ENCODE measurements at regions not wholly inside any gene's neighbourhood (a gene's known extent, or its start where the extent isn't known, plus 50 kb on each side); places are given as distances from the start of the nearest gene placed in this dataset.

- H3K9ac ChIP-seq (ENCODE audit: low read length) = no peak overlapping the region
- H3K4me1 ChIP-seq (ENCODE audit: control insufficient read depth, low read depth, low read length) = no peaks in the 10 kb centered on the region
- no peaks in the 10 kb centered on the region for H3K9me3 ChIP-seq (ENCODE audit: control insufficient read depth, low read depth, low read length)
- H3K4me3 ChIP-seq (ENCODE audit: low read length) = no peak overlapping the region
- H3K27me3 ChIP-seq (ENCODE audit: control insufficient read depth, insufficient read depth, low read length) = no peaks in the 10 kb centered on the region
- no peaks in the 10 kb centered on the region for H3K36me3 ChIP-seq (ENCODE audit: control insufficient read depth, low read depth, low read length)
- no peak overlapping the region for H3K27ac ChIP-seq (ENCODE audit: low read length)
Observed at GRCh38 chr13:38415233-38415632, 65.6 kb downstream of the UFM1 start.

- no peaks in the 10 kb centered on the region for H3K4me1 ChIP-seq (ENCODE audit: control insufficient read depth, low read depth, low read length)
- H3K9me3 ChIP-seq (ENCODE audit: control insufficient read depth, low read depth, low read length) = no peaks in the 10 kb centered on the region
- H3K4me3 ChIP-seq (ENCODE audit: low read length) = no peak overlapping the region
- no peaks in the 10 kb centered on the region for H3K27me3 ChIP-seq (ENCODE audit: control insufficient read depth, insufficient read depth, low read length)
- no peak overlapping the region for H3K27ac ChIP-seq (ENCODE audit: low read length)
- H3K9ac ChIP-seq (ENCODE audit: low read length) = no peak overlapping the region
- H3K36me3 ChIP-seq (ENCODE audit: control insufficient read depth, low read depth, low read length) = no peaks in the 10 kb centered on the region
Observed at GRCh38 chr13:38417241-38417640, 67.6 kb downstream of the UFM1 start.

- H3K4me1 ChIP-seq (ENCODE audit: control insufficient read depth, low read depth, low read length) = no peaks in the 10 kb centered on the region
- H3K36me3 ChIP-seq (ENCODE audit: control insufficient read depth, low read depth, low read length) = no peaks in the 10 kb centered on the region
- no peaks in the 10 kb centered on the region for H3K27me3 ChIP-seq (ENCODE audit: control insufficient read depth, insufficient read depth, low read length)
- H3K27ac ChIP-seq (ENCODE audit: low read length) = no peak overlapping the region
- no peak overlapping the region for H3K4me3 ChIP-seq (ENCODE audit: low read length)
- H3K9ac ChIP-seq (ENCODE audit: low read length) = no peak overlapping the region
- H3K9me3 ChIP-seq (ENCODE audit: control insufficient read depth, low read depth, low read length) = no peaks in the 10 kb centered on the region
Observed at GRCh38 chr13:38417727-38418126, 68.1 kb downstream of the UFM1 start.

- H3K4me3 ChIP-seq (ENCODE audit: low read length) = no peak overlapping the region
- no peaks in the 10 kb centered on the region for H3K4me1 ChIP-seq (ENCODE audit: control insufficient read depth, low read depth, low read length)
- no peak overlapping the region for H3K27ac ChIP-seq (ENCODE audit: low read length)
- no peak overlapping the region for H3K9ac ChIP-seq (ENCODE audit: low read length)
- H3K27me3 ChIP-seq (ENCODE audit: control insufficient read depth, insufficient read depth, low read length) = no peaks in the 10 kb centered on the region
- no peaks in the 10 kb centered on the region for H3K36me3 ChIP-seq (ENCODE audit: control insufficient read depth, low read depth, low read length)
- no peaks in the 10 kb centered on the region for H3K9me3 ChIP-seq (ENCODE audit: control insufficient read depth, low read depth, low read length)
Observed at GRCh38 chr13:38418286-38418685, 68.6 kb downstream of the UFM1 start.

- no peaks in the 10 kb centered on the region for H3K36me3 ChIP-seq (ENCODE audit: control insufficient read depth, low read depth, low read length)
- no peaks in the 10 kb centered on the region for H3K9me3 ChIP-seq (ENCODE audit: control insufficient read depth, low read depth, low read length)
- no peaks in the 10 kb centered on the region for H3K4me1 ChIP-seq (ENCODE audit: control insufficient read depth, low read depth, low read length)
- H3K27ac ChIP-seq (ENCODE audit: low read length) = no peak overlapping the region
- H3K4me3 ChIP-seq (ENCODE audit: low read length) = no peak overlapping the region
- no peak overlapping the region for H3K9ac ChIP-seq (ENCODE audit: low read length)
- H3K27me3 ChIP-seq (ENCODE audit: control insufficient read depth, insufficient read depth, low read length) = no peaks in the 10 kb centered on the region
Observed at GRCh38 chr13:38419312-38419873, 69.7 kb downstream of the UFM1 start.

- H3K27ac ChIP-seq (ENCODE audit: low read length) = no peak overlapping the region
- no peaks in the 10 kb centered on the region for H3K9me3 ChIP-seq (ENCODE audit: control insufficient read depth, low read depth, low read length)
- no peaks in the 10 kb centered on the region for H3K27me3 ChIP-seq (ENCODE audit: control insufficient read depth, insufficient read depth, low read length)
- no peak overlapping the region for H3K9ac ChIP-seq (ENCODE audit: low read length)
- H3K4me3 ChIP-seq (ENCODE audit: low read length) = no peak overlapping the region
- H3K36me3 ChIP-seq (ENCODE audit: control insufficient read depth, low read depth, low read length) = no peaks in the 10 kb centered on the region
- no peaks in the 10 kb centered on the region for H3K4me1 ChIP-seq (ENCODE audit: control insufficient read depth, low read depth, low read length)
Observed at GRCh38 chr13:38421590-38422560, 72.2 kb downstream of the UFM1 start.

GRCh38 chr13:38429916-38430315 lies 80.3 kb downstream of the UFM1 start:
- Histone ChIP-seq H3K9ac (ENCODE audit: low read length) (no peak overlapping the region), H3K4me3 (ENCODE audit: low read length) (no peak overlapping the region), H3K4me1 (ENCODE audit: control insufficient read depth, low read depth, low read length) (no peaks in the 10 kb centered on the region), H3K27me3 (ENCODE audit: control insufficient read depth, insufficient read depth, low read length) (no peaks in the 10 kb centered on the region), H3K36me3 (ENCODE audit: control insufficient read depth, low read depth, low read length) (no peaks in the 10 kb centered on the region), H3K27ac (ENCODE audit: low read length) (no peak overlapping the region), H3K9me3 (ENCODE audit: control insufficient read depth, low read depth, low read length) (no peaks in the 10 kb centered on the region)

GRCh38 chr13:38430796-38431195 lies 81.1 kb downstream of the UFM1 start:
- no peaks in the 10 kb centered on the region for H3K36me3 ChIP-seq (ENCODE audit: control insufficient read depth, low read depth, low read length)
- H3K27ac ChIP-seq (ENCODE audit: low read length) = no peak overlapping the region
- no peaks in the 10 kb centered on the region for H3K9me3 ChIP-seq (ENCODE audit: control insufficient read depth, low read depth, low read length)
- no peaks in the 10 kb centered on the region for H3K27me3 ChIP-seq (ENCODE audit: control insufficient read depth, insufficient read depth, low read length)
- H3K4me3 ChIP-seq (ENCODE audit: low read length) = no peak overlapping the region
- no peaks in the 10 kb centered on the region for H3K4me1 ChIP-seq (ENCODE audit: control insufficient read depth, low read depth, low read length)
- no peak overlapping the region for H3K9ac ChIP-seq (ENCODE audit: low read length)

GRCh38 chr13:38440666-38441065 lies 91.0 kb downstream of the UFM1 start:
- H3K4me1 ChIP-seq (ENCODE audit: control insufficient read depth, low read depth, low read length) = no peaks in the 10 kb centered on the region
- no peak overlapping the region for H3K4me3 ChIP-seq (ENCODE audit: low read length)
- no peaks in the 10 kb centered on the region for H3K9me3 ChIP-seq (ENCODE audit: control insufficient read depth, low read depth, low read length)
- H3K36me3 ChIP-seq (ENCODE audit: control insufficient read depth, low read depth, low read length) = no peaks in the 10 kb centered on the region
- no peak overlapping the region for H3K9ac ChIP-seq (ENCODE audit: low read length)
- H3K27me3 ChIP-seq (ENCODE audit: control insufficient read depth, insufficient read depth, low read length) = no peaks in the 10 kb centered on the region
- no peak overlapping the region for H3K27ac ChIP-seq (ENCODE audit: low read length)

- H3K27me3 ChIP-seq (ENCODE audit: control insufficient read depth, insufficient read depth, low read length) = no peaks in the 10 kb centered on the region
Observed at GRCh38 chr13:38444904-38445303, 95.3 kb downstream of the UFM1 start.

GRCh38 chr13:38452656-38453055 lies 103.0 kb downstream of the UFM1 start:
- H3K27me3 ChIP-seq (ENCODE audit: control insufficient read depth, insufficient read depth, low read length) = no peaks in the 10 kb centered on the region
- H3K4me3 ChIP-seq (ENCODE audit: low read length) = no peak overlapping the region
- H3K36me3 ChIP-seq (ENCODE audit: control insufficient read depth, low read depth, low read length) = no peaks in the 10 kb centered on the region
- no peak overlapping the region for H3K27ac ChIP-seq (ENCODE audit: low read length)
- no peaks in the 10 kb centered on the region for H3K4me1 ChIP-seq (ENCODE audit: control insufficient read depth, low read depth, low read length)
- H3K9me3 ChIP-seq (ENCODE audit: control insufficient read depth, low read depth, low read length) = no peaks in the 10 kb centered on the region
- no peak overlapping the region for H3K9ac ChIP-seq (ENCODE audit: low read length)

More at GRCh38 chr13:38444904-38445303, 95.3 kb downstream of the UFM1 start:
- Histone ChIP-seq H3K36me3 (ENCODE audit: control insufficient read depth, low read depth, low read length) (no peaks in the 10 kb centered on the region), H3K27ac (ENCODE audit: low read length) (no peak overlapping the region), H3K9ac (ENCODE audit: low read length) (no peak overlapping the region), H3K9me3 (ENCODE audit: control insufficient read depth, low read depth, low read length) (no peaks in the 10 kb centered on the region), H3K4me3 (ENCODE audit: low read length) (no peak overlapping the region), H3K4me1 (ENCODE audit: control insufficient read depth, low read depth, low read length) (no peaks in the 10 kb centered on the region)

- no peaks in the 10 kb centered on the region for H3K27me3 ChIP-seq (ENCODE audit: control insufficient read depth, insufficient read depth, low read length)
- H3K36me3 ChIP-seq (ENCODE audit: control insufficient read depth, low read depth, low read length) = no peaks in the 10 kb centered on the region
- no peak overlapping the region for H3K27ac ChIP-seq (ENCODE audit: low read length)
- H3K4me1 ChIP-seq (ENCODE audit: control insufficient read depth, low read depth, low read length) = no peaks in the 10 kb centered on the region
- no peak overlapping the region for H3K9ac ChIP-seq (ENCODE audit: low read length)
- H3K4me3 ChIP-seq (ENCODE audit: low read length) = no peak overlapping the region
- no peaks in the 10 kb centered on the region for H3K9me3 ChIP-seq (ENCODE audit: control insufficient read depth, low read depth, low read length)
Observed at GRCh38 chr13:38462605-38463004, 113.0 kb downstream of the UFM1 start.
